Lower leg skin (tissue), 3 donors: ENCODE measurements at regions not wholly inside any gene's neighbourhood (a gene's known extent, or its start where the extent isn't known, plus 50 kb on each side); places are given as distances from the start of the nearest gene placed in this dataset.

Experiments used
- POLR2A ChIP-seq, 2 donors: fragments of 450-650 bp; IDR thresholded peaks; one replicate each; pipeline ENCODE4 v1.6.1; 2016 to 2017; ENCODE audit warnings: antibody characterized with exemption in 2 of 2, mild to moderate bottlenecking in 1 of 2, moderate library complexity in 1 of 2
- TF ChIP-seq, protein P1 (sequence below), 3 donors: fragments of 450-650 bp; IDR thresholded peaks; one replicate each; pipeline ENCODE4 v1.5.1; 2016; ENCODE audit warnings: antibody characterized with exemption in 3 of 3, mild to moderate bottlenecking in 3 of 3, moderate library complexity in 2 of 3

DNA sequence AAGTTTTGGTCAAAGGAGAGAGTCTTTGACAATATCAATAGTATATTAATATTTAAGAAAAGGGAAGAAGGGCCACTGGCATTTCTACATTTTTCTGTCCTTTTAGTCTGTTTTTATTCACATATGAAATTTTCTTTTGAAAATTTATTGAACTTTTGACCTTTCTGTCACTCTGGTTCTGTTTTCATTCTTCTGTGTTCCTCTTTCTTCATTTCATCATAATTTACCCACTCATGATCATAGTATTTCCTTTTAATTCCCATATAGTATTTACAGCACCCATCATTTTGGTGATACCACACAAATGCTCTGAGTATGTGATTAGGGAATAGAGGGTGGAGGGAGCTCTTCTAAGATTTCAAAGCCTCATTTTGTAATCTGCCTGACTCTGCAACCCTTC lies 142.8 kb downstream of the GJA1 start:
- TF ChIP-seq, protein P1, sequence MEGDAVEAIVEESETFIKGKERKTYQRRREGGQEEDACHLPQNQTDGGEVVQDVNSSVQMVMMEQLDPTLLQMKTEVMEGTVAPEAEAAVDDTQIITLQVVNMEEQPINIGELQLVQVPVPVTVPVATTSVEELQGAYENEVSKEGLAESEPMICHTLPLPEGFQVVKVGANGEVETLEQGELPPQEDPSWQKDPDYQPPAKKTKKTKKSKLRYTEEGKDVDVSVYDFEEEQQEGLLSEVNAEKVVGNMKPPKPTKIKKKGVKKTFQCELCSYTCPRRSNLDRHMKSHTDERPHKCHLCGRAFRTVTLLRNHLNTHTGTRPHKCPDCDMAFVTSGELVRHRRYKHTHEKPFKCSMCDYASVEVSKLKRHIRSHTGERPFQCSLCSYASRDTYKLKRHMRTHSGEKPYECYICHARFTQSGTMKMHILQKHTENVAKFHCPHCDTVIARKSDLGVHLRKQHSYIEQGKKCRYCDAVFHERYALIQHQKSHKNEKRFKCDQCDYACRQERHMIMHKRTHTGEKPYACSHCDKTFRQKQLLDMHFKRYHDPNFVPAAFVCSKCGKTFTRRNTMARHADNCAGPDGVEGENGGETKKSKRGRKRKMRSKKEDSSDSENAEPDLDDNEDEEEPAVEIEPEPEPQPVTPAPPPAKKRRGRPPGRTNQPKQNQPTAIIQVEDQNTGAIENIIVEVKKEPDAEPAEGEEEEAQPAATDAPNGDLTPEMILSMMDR (IDR thresholded peaks at IDR 0.05) = no peak
- TF ChIP-seq POLR2A (IDR thresholded peaks at IDR 0.05) = no peak
